ENCODE measurements at regions not wholly inside any gene's neighbourhood (a gene's known extent, or its start where the extent isn't known, plus 50 kb on each side); places are given as distances from the start of the nearest gene placed in this dataset.

- DNase-seq (no peak), ATAC-seq (ENCODE audit: insufficient read depth, low FRiP score) (no peak)
- WGBS, 2 donors = 11% methylated on average over 2 of the region's 2 CpGs
These were observed 117.6 kb downstream of the SUDS3 start for GRCh38 chr12:118493962-118494361.

DNA sequence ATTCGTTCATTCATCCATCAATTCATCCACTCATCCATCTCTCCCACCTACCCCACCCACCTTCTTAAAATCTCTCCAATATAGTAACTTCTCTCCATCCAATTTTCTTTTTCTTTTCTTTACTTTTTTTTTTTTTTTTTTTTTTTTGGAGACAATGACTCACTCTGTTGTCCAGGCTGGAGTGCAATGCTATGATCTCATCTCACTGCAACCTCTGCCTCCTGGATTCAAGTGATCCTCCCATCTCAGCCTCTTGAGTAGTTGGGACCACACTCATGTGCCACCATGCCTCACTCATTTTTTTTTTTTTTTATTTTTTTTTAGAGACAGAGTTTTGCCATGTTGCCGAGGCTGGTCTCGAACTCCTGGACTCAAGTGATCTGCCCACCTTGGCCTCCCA, 118.4 kb downstream of the SUDS3 start:
- no peaks in the 10 kb centered on the region for H3K27me3 ChIP-seq (ENCODE audit: control insufficient read depth in 3 of 3, insufficient read depth in 3 of 3, low read length in 2 of 3)
- ATAC-seq (ENCODE audit: insufficient read depth, low FRiP score) (no peak), DNase-seq (no peak)
- H3K9me3 ChIP-seq (ENCODE audit: control insufficient read depth in 4 of 4, insufficient read depth in 3 of 4, low read length in 3 of 4) = no peaks in the 10 kb centered on the region
- no peak overlapping the region for H3K4me3 ChIP-seq
- 79 to 83% methylated on average over 3 of the region's 3 CpGs for WGBS, 2 donors
- no peak overlapping the region for H3K27ac ChIP-seq (ENCODE audit: low read depth in 1 of 2, low read length in 1 of 2)
- peaks cover 0 to 6% (median 0%) of the 10 kb centered on the region in 5 donors for H3K4me1 ChIP-seq (ENCODE audit: control insufficient read depth in 5 of 5, insufficient read depth in 5 of 5, low read length in 5 of 5)
- no peaks in the 10 kb centered on the region for H3K36me3 ChIP-seq (ENCODE audit: control insufficient read depth in 4 of 4, insufficient read depth in 4 of 4, low read length in 4 of 4)
- TF ChIP-seq, protein P1, sequence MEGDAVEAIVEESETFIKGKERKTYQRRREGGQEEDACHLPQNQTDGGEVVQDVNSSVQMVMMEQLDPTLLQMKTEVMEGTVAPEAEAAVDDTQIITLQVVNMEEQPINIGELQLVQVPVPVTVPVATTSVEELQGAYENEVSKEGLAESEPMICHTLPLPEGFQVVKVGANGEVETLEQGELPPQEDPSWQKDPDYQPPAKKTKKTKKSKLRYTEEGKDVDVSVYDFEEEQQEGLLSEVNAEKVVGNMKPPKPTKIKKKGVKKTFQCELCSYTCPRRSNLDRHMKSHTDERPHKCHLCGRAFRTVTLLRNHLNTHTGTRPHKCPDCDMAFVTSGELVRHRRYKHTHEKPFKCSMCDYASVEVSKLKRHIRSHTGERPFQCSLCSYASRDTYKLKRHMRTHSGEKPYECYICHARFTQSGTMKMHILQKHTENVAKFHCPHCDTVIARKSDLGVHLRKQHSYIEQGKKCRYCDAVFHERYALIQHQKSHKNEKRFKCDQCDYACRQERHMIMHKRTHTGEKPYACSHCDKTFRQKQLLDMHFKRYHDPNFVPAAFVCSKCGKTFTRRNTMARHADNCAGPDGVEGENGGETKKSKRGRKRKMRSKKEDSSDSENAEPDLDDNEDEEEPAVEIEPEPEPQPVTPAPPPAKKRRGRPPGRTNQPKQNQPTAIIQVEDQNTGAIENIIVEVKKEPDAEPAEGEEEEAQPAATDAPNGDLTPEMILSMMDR (IDR thresholded peaks at IDR 0.05; ENCODE audit: control extremely low read depth, extremely low read depth) = no peak
- no peak overlapping the region for H3K9ac ChIP-seq (ENCODE audit: insufficient read depth in 1 of 2, low read length in 2 of 2)

More at GRCh38 chr12:118493962-118494361, 117.6 kb downstream of the SUDS3 start:
- H3K4me1 ChIP-seq (ENCODE audit: control insufficient read depth in 5 of 5, insufficient read depth in 5 of 5, low read length in 5 of 5) = peaks cover 0 to 6% (median 0%) of the 10 kb centered on the region in 5 donors
- no peak overlapping the region for H3K9ac ChIP-seq (ENCODE audit: insufficient read depth in 1 of 2, low read length in 2 of 2)
- TF ChIP-seq, protein P1 (IDR thresholded peaks at IDR 0.05; ENCODE audit: control extremely low read depth, extremely low read depth) = no peak
- no peaks in the 10 kb centered on the region for H3K9me3 ChIP-seq (ENCODE audit: control insufficient read depth in 4 of 4, insufficient read depth in 3 of 4, low read length in 3 of 4)
- H3K36me3 ChIP-seq (ENCODE audit: control insufficient read depth in 4 of 4, insufficient read depth in 4 of 4, low read length in 4 of 4) = no peaks in the 10 kb centered on the region
- no peaks in the 10 kb centered on the region for H3K27me3 ChIP-seq (ENCODE audit: control insufficient read depth in 3 of 3, insufficient read depth in 3 of 3, low read length in 2 of 3)
- H3K27ac ChIP-seq (ENCODE audit: low read depth in 1 of 2, low read length in 1 of 2) = no peak overlapping the region
- H3K4me3 ChIP-seq = no peak overlapping the region

GRCh38 chr12:118495296-118495695, 118.9 kb downstream of the SUDS3 start:
- Histone ChIP-seq H3K4me1 (ENCODE audit: control insufficient read depth in 5 of 5, insufficient read depth in 5 of 5, low read length in 5 of 5) (peaks cover 0 to 6% (median 0%) of the 10 kb centered on the region in 5 donors), H3K9me3 (ENCODE audit: control insufficient read depth in 4 of 4, insufficient read depth in 3 of 4, low read length in 3 of 4) (no peaks in the 10 kb centered on the region), H3K27me3 (ENCODE audit: control insufficient read depth in 3 of 3, insufficient read depth in 3 of 3, low read length in 2 of 3) (no peaks in the 10 kb centered on the region), H3K9ac (ENCODE audit: insufficient read depth in 1 of 2, low read length in 2 of 2) (no peak overlapping the region), H3K36me3 (ENCODE audit: control insufficient read depth in 4 of 4, insufficient read depth in 4 of 4, low read length in 4 of 4) (no peaks in the 10 kb centered on the region), H3K4me3 (no peak overlapping the region), H3K27ac (ENCODE audit: low read depth in 1 of 2, low read length in 1 of 2) (no peak overlapping the region)
- WGBS, 2 donors = 65 to 78% methylated on average over 2 of the region's 2 CpGs
- TF ChIP-seq, protein P1 (IDR thresholded peaks at IDR 0.05; ENCODE audit: control extremely low read depth, extremely low read depth) = no peak
- ATAC-seq (ENCODE audit: insufficient read depth, low FRiP score) (no peak), DNase-seq (no peak)

- Histone ChIP-seq H3K4me1 (ENCODE audit: control insufficient read depth in 5 of 5, insufficient read depth in 5 of 5, low read length in 5 of 5) (peaks cover 0 to 6% (median 0%) of the 10 kb centered on the region in 5 donors), H3K27me3 (ENCODE audit: control insufficient read depth in 3 of 3, insufficient read depth in 3 of 3, low read length in 2 of 3) (no peaks in the 10 kb centered on the region), H3K9me3 (ENCODE audit: control insufficient read depth in 4 of 4, insufficient read depth in 3 of 4, low read length in 3 of 4) (no peaks in the 10 kb centered on the region), H3K27ac (ENCODE audit: low read depth in 1 of 2, low read length in 1 of 2) (no peak overlapping the region), H3K4me3 (no peak overlapping the region), H3K36me3 (ENCODE audit: control insufficient read depth in 4 of 4, insufficient read depth in 4 of 4, low read length in 4 of 4) (no peaks in the 10 kb centered on the region), H3K9ac (ENCODE audit: insufficient read depth in 1 of 2, low read length in 2 of 2) (no peak overlapping the region)
- ATAC-seq (ENCODE audit: insufficient read depth, low FRiP score) (no peak), DNase-seq (peak; percentile 3 to 21 (median 13))
- 62 to 82% methylated on average over 3 of the region's 3 CpGs for WGBS, 2 donors
- TF ChIP-seq, protein P1 (IDR thresholded peaks at IDR 0.05; ENCODE audit: control extremely low read depth, extremely low read depth) = no peak
These were observed 121.8 kb downstream of the SUDS3 start for GRCh38 chr12:118498171-118498570.

Data from lung (tissue), 11 donors.